Prostate gland (tissue), 2 donors: ENCODE measurements at regions not wholly inside any gene's neighbourhood (a gene's known extent, or its start where the extent isn't known, plus 50 kb on each side); places are given as distances from the start of the nearest gene placed in this dataset.

ENCODE experiments used
- POLR2A ChIP-seq: fragments of 450-650 bp; IDR thresholded peaks from one replicate; pipeline ENCODE4 v1.6.1; 2016; ENCODE audit warnings: antibody characterized with exemption, mild to moderate bottlenecking
- TF ChIP-seq, protein P1 (sequence below), 4 experiments: fragments of 200-600 bp in 2 of 4; fragments of 450-650 bp in 2 of 4; sonication (generic) in 2 of 4; IDR thresholded peaks; 1 replicate in 3 of 4; 2 replicates in 1 of 4; pipeline ENCODE4 v1.5.1; 2016 to 2019; ENCODE audit warnings: antibody characterized with exemption in 4 of 4, mild to moderate bottlenecking in 2 of 4, moderate library complexity in 2 of 4

DNA sequence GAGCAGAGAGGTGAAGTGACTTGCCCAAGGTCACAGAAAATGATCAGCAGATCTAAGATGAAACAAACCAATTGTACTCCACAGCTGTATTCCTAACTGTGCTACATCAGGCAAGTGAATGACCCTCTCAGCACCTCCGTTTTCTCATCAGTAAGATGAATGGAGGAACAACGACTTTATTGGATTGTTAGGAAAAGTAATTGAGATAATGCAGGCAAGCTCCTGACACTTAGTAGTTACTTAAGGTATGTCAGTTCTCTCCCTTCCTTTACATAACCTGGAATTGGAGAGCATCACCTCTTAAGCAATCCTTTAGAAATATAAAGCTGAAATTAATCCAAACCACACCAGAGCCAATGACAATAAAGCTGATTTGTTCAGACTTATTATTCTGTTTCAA is 451.2 kb upstream of the CD180 start:
- TF ChIP-seq POLR2A = no peak
- TF ChIP-seq, protein P1, sequence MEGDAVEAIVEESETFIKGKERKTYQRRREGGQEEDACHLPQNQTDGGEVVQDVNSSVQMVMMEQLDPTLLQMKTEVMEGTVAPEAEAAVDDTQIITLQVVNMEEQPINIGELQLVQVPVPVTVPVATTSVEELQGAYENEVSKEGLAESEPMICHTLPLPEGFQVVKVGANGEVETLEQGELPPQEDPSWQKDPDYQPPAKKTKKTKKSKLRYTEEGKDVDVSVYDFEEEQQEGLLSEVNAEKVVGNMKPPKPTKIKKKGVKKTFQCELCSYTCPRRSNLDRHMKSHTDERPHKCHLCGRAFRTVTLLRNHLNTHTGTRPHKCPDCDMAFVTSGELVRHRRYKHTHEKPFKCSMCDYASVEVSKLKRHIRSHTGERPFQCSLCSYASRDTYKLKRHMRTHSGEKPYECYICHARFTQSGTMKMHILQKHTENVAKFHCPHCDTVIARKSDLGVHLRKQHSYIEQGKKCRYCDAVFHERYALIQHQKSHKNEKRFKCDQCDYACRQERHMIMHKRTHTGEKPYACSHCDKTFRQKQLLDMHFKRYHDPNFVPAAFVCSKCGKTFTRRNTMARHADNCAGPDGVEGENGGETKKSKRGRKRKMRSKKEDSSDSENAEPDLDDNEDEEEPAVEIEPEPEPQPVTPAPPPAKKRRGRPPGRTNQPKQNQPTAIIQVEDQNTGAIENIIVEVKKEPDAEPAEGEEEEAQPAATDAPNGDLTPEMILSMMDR (IDR thresholded peaks at IDR 0.05) = no peak
